ENCODE measurements at regions not wholly inside any gene's neighbourhood (a gene's known extent, or its start where the extent isn't known, plus 50 kb on each side); places are given as distances from the start of the nearest gene placed in this dataset.

- TF ChIP-seq CTCF (IDR thresholded peaks at IDR 0.05; ENCODE audit: insufficient read depth, low read depth, low read length), result no peak
- TF ChIP-seq EZH2 (IDR thresholded peaks at IDR 0.05; ENCODE audit: insufficient read depth, low read length), result no peak
Measured at GRCh38 chr1:238558746-238559145, 668.0 kb upstream of the ZP4 start.

Data from astrocyte (in vitro differentiated cells and primary cell).